Upper lobe of right lung (tissue), 1 donor: ENCODE measurements at regions not wholly inside any gene's neighbourhood (a gene's known extent, or its start where the extent isn't known, plus 50 kb on each side); places are given as distances from the start of the nearest gene placed in this dataset.

Experiments used
- ATAC-seq: fragments of 200-7000 bp; cut with Tn5 transposase; one replicate; pipeline ENCODE4 v1.9.1; 2020; ENCODE audit warnings: mild to moderate bottlenecking, moderate library complexity
- DNase-seq: peaks from one replicate; pipeline ENCODE4 v3.0.0-alpha.2; 2020
- H3K27ac ChIP-seq: fragments of 200-600 bp; one replicate; pipeline ENCODE4 v1.8.0; 2022
- H3K27me3 ChIP-seq: fragments of 200-600 bp; one replicate; pipeline ENCODE4 v1.8.0; 2022; ENCODE audit warnings: mild to moderate bottlenecking
- H3K36me3 ChIP-seq: fragments of 200-600 bp; one replicate; pipeline ENCODE4 v1.8.0; 2022
- H3K4me1 ChIP-seq: fragments of 200-600 bp; one replicate; pipeline ENCODE4 v1.8.0; 2022
- H3K4me3 ChIP-seq: fragments of 200-600 bp; one replicate; pipeline ENCODE4 v1.8.0; 2022; ENCODE audit warnings: mild to moderate bottlenecking
- H3K9me3 ChIP-seq: fragments of 200-600 bp; one replicate; pipeline ENCODE4 v1.8.0; 2022
- intact Hi-C: fragments of 100-400 bp; cut with DNase I; formaldehyde crosslinking; loops from one replicate; pipeline ENCODE4 v1.11.0; 2022
- TF ChIP-seq, protein P1 (sequence below): fragments of 200-600 bp; IDR thresholded peaks from one replicate; pipeline ENCODE4 v1.8.0; 2022; ENCODE audit warnings: antibody characterized with exemption
- donor health status: DM: no; HTN: yes; CAD: no; lungs with severe emphysema.

DNA sequence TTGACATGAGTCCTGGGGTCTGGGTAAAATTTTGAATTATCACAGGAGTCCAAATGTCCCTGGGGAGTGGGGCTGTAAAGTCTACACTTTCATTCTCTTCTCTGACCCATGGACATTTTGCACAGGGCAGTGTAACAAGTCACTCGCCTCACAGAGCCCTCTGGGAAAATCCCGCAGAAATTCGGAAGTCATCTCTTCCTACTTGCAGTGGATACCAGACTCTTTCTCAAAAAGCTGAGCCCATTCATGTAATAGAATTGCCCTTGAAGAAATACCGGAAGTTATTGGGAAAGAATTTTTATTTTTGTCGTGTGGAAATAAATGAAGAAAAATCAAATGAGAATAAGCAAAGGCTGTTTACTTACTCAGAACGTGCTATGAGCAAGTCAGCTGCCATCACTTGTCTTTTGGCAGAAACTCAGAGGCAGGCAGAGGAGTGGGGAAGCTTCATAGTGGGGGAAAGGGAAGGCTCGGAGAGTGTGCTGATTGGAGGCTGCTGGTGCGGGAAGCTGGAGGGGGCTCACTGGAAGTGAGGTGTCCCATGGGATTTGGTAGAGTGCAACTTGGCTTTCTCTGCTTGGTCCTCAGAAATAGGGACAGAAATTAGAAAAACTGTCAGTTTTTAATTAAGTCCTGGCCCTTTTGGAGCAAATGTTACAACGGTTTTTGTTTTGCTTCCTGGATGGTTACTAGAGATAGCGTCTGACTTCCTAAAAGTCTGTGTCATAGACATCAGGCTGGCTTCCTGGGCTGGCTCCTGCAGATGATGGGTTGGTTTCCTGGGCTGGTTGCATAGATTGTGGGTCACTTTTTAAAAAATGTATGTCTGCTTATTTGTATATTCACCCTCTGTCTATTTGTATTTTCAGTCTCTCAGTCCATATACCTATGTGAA, 79.8 kb upstream of the EEF1E1 start:
- H3K36me3 ChIP-seq, result no peaks in the 10 kb centered on the region
- H3K27me3 ChIP-seq, result no peaks in the 10 kb centered on the region
- H3K4me3 ChIP-seq, result no peak overlapping the region
- no peak overlapping the region for H3K27ac ChIP-seq
- TF ChIP-seq, protein P1, sequence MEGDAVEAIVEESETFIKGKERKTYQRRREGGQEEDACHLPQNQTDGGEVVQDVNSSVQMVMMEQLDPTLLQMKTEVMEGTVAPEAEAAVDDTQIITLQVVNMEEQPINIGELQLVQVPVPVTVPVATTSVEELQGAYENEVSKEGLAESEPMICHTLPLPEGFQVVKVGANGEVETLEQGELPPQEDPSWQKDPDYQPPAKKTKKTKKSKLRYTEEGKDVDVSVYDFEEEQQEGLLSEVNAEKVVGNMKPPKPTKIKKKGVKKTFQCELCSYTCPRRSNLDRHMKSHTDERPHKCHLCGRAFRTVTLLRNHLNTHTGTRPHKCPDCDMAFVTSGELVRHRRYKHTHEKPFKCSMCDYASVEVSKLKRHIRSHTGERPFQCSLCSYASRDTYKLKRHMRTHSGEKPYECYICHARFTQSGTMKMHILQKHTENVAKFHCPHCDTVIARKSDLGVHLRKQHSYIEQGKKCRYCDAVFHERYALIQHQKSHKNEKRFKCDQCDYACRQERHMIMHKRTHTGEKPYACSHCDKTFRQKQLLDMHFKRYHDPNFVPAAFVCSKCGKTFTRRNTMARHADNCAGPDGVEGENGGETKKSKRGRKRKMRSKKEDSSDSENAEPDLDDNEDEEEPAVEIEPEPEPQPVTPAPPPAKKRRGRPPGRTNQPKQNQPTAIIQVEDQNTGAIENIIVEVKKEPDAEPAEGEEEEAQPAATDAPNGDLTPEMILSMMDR, result no peak
- H3K9me3 ChIP-seq, result no peaks in the 10 kb centered on the region
- DNase-seq (no peak), ATAC-seq (no peak)
- intact Hi-C loops, result no loop called here
- no peaks in the 10 kb centered on the region for H3K4me1 ChIP-seq

DNA sequence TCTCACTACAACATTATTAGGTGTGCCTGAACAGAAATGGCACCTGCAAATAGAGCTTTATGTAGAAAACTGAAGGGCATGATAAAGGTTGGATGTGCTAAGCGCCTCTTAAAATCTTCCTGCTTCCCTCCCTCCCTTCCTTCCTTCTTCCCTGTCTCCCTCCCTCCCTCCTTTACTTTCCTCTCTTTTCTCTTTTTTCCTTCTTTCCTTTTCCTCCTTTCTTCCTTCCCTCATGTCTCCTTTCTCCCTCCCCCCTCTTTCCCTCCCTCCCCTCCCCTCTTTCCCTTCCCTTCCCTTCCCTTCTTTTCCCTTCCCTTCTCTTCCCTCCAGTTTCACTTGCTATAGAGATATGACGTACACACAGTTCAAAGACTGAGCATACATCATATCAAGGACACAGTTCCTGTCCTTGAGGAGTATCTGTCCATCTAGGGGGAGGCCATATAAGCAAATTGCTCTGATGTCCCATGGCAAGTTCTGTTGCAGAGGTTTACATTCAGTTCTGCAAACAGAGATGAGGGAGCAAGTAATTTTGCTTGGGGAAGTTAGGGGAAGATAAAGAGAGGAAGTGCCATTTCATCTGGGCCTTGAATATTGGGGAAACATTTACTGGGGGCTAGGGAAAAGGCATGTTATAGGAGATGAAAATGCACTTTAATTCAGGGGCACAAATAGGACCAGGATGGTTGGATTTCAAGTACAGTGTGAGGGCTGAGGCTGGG, 79.0 kb upstream of the EEF1E1 start:
- Histone ChIP-seq H3K4me1 (no peaks in the 10 kb centered on the region), H3K36me3 (no peaks in the 10 kb centered on the region), H3K27ac (no peak overlapping the region), H3K27me3 (no peaks in the 10 kb centered on the region), H3K9me3 (no peaks in the 10 kb centered on the region), H3K4me3 (no peak overlapping the region)
- DNase-seq, result no peak
- ATAC-seq, result no peak
- TF ChIP-seq, protein P1, result no peak
- intact Hi-C loops, result no loop called here

DNA sequence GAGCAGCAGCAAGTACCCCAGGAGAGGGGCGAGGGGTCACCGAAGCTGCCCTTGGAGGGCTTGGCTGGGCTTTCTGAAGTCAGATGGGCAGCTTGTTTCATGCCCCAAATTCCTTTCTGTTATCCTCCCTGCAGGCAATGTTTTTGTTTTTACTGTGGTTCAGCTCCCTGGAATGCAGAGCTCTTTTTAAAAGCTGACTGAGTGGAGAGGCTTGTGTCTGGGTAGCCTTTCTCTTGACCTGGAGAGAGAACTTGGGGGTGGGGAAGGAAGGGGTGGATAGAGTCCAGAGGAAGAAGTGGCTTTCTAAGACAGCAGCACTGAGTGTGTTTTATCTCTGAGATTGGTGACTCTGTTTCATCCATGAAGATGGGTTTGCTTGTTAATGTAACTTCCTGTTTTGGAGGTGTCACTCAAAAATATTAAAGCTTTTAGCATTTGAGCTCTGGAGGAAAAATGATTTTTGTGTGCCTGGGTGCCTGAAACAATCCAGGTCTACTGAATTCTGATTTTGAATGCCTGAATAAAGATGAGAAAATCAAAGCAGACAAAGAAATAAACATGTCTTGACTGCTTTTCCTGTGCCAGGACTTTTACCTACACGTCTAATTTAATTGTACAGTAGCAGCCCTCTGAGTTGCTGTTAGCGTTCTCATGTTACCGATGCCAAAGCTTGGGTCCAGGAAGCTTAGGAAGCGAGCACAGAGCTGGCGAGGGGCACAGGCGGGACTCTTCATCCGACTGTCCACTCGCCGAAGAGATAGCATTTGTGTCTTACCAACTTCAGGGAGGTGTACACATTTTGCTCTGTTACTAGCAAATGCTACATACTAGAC, 78.2 kb upstream of the EEF1E1 start:
- no peak for DNase-seq
- TF ChIP-seq, protein P1, result no peak
- Histone ChIP-seq H3K4me1 (no peaks in the 10 kb centered on the region), H3K4me3 (no peak overlapping the region), H3K27me3 (no peaks in the 10 kb centered on the region), H3K27ac (no peak overlapping the region), H3K36me3 (no peaks in the 10 kb centered on the region), H3K9me3 (no peaks in the 10 kb centered on the region)
- ATAC-seq, result peak; percentile 72
- intact Hi-C loops, result no loop called here

DNA sequence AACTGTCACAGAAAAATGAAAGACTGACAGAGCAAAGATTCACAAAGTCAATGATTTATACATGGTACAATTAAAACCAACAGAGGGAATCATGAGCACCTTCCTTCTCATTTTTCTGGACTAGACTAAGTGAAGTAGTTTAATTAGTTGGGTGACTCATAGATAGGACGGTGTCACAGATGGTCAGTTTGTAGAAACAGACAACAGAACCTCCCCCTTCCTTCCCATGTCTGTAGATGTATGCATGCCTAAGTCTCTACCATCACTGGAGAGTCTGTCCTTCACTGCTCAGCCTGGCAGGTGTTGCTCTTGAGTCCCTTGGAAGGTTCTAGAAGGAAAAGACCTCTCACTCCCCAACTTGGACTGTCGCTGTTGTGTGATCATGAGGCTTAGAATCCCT, 75.4 kb upstream of the EEF1E1 start:
- Histone ChIP-seq H3K9me3 (no peaks in the 10 kb centered on the region), H3K36me3 (no peaks in the 10 kb centered on the region), H3K4me1 (no peaks in the 10 kb centered on the region), H3K27ac (no peak overlapping the region), H3K4me3 (no peak overlapping the region), H3K27me3 (no peaks in the 10 kb centered on the region)
- no peak for ATAC-seq
- DNase-seq, result no peak
- TF ChIP-seq, protein P1, result no peak
- intact Hi-C loops, result no loop called here

DNA sequence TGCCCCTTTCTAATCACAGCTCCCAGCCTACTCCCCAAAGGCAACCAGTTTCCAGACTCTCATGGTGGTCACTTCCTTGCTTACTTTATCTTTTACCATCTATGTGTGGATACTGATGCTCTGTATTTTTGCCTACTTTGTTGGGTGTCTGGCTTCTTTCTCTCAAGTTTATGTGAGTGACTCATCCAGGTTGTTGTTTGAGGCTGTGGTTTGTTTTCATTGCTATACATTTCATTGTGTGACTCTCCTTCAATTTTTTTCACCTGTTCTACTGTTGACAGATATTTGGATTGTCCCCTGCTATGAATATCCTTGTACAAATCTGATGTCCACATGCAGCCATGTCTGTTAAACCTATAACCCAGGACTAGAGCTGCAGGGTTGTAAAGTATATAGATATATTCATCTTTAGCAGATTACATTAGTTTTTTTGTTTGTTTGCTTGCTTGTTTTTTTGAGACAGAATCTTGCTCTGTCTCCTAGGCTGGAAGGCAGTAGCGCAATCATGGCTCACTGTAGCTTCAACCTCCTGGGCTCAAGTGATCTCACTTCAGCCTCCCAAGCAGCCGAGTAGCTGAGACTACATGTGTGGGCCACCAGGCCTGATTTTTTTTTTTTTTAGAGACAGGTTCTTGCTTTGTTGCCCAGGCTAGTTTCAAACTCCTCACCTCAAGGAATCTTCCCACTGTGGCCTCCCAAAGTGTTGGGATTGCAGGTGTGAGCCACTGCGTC, 72.9 kb upstream of the EEF1E1 start:
- Histone ChIP-seq H3K4me3 (no peak overlapping the region), H3K27ac (no peak overlapping the region), H3K4me1 (no peaks in the 10 kb centered on the region), H3K36me3 (no peaks in the 10 kb centered on the region), H3K9me3 (no peaks in the 10 kb centered on the region), H3K27me3 (no peaks in the 10 kb centered on the region)
- DNase-seq, result no peak
- ATAC-seq, result no peak
- intact Hi-C loops, result no loop called here
- TF ChIP-seq, protein P1, result no peak
